HAP-1 (cell line): ENCODE measurements at regions not wholly inside any gene's neighbourhood (a gene's known extent, or its start where the extent isn't known, plus 50 kb on each side); places are given as distances from the start of the nearest gene placed in this dataset.
"Not testable (repeated sequence)": the region's sequence is repeated elsewhere in the genome, so short reads cannot be mapped to it uniquely, and the experiment has no call there.

Experiments used
- DNase-seq, 2 experiments: peaks; one replicate each; pipeline ENCODE4 v3.0.0-alpha.2; 2016 to 2020; ENCODE audit warnings: low spot score in 2 of 2
- H3K27me3 ChIP-seq: fragments of 250-450 bp; sonication (Bioruptor Pico); 2 replicates; pipeline ENCODE4 v1.5.1; 2020; ENCODE audit warnings: low read depth, mild to moderate bottlenecking, moderate library complexity
- H3K36me3 ChIP-seq: fragments of 250-450 bp; sonication (Bioruptor Pico); replicated peaks from 2 replicates; pipeline ENCODE4 v1.5.1; 2020; ENCODE audit warnings: mild to moderate bottlenecking
- H3K4me1 ChIP-seq: fragments of 250-450 bp; sonication (Bioruptor Pico); 2 replicates; pipeline ENCODE4 v1.5.1; 2020; ENCODE audit warnings: mild to moderate bottlenecking
- H3K4me3 ChIP-seq: fragments of 250-450 bp; sonication (Bioruptor Pico); 2 replicates; pipeline ENCODE4 v1.5.1; 2020; ENCODE audit warnings: mild to moderate bottlenecking, moderate library complexity
- H3K9me3 ChIP-seq: fragments of 250-450 bp; sonication (Bioruptor Pico); 2 replicates; pipeline ENCODE4 v1.5.1; 2020; ENCODE audit warnings: mild to moderate bottlenecking, moderate library complexity
- in situ Hi-C: fragments of 300-500 bp; cut with MboI; formaldehyde crosslinking; loops from 3 replicates; pipeline ENCODE4 v1.14.3; 2020; ENCODE audit warnings: low sequenced_read_pairs, inconsistent platforms, mixed read lengths

GRCh38 chr7:65453341-65454030 is 79.8 kb downstream of the ZNF92 start:
- DNase-seq: no peak
- H3K9me3 ChIP-seq: no peaks in the 10 kb centered on the region
- in situ Hi-C loops: no loop called here
- H3K36me3 ChIP-seq: no peaks in the 10 kb centered on the region
- H3K27me3 ChIP-seq: peaks cover 2% of the 10 kb centered on the region; the same call in 1 of the 2 replicates
- no peak overlapping the region for H3K4me3 ChIP-seq
- no peaks in the 10 kb centered on the region for H3K4me1 ChIP-seq

- DNase-seq: no peak
- no peak overlapping the region for H3K4me3 ChIP-seq
- no peaks in the 10 kb centered on the region for H3K4me1 ChIP-seq
- in situ Hi-C loops: no loop called here
- H3K36me3 ChIP-seq: no peaks in the 10 kb centered on the region
- H3K9me3 ChIP-seq: no peaks in the 10 kb centered on the region
- peaks cover 2% of the 10 kb centered on the region; the same call in 1 of the 2 replicates for H3K27me3 ChIP-seq
Observed at GRCh38 chr7:65454469-65454868, 80.8 kb downstream of the ZNF92 start.

GRCh38 chr7:65455050-65455449 is 81.4 kb downstream of the ZNF92 start:
- H3K27me3 ChIP-seq, DNase-seq, H3K36me3 ChIP-seq, H3K9me3 ChIP-seq, H3K4me1 ChIP-seq, in situ Hi-C loops, H3K4me3 ChIP-seq: not testable (repeated sequence)

GRCh38 chr7:65457705-65458104 is 84.0 kb downstream of the ZNF92 start:
- no peaks in the 10 kb centered on the region for H3K4me1 ChIP-seq
- DNase-seq: no peak
- H3K4me3 ChIP-seq: no peak overlapping the region
- no peaks in the 10 kb centered on the region for H3K36me3 ChIP-seq
- H3K9me3 ChIP-seq: no peaks in the 10 kb centered on the region
- H3K27me3 ChIP-seq: 0 out of 2 replicates have a peak, but pooled peaks cover 2% of the 10 kb centered on the region
- in situ Hi-C loops: no loop called here

- H3K9me3 ChIP-seq: no peaks in the 10 kb centered on the region
- 0 out of 2 replicates have a peak, but pooled peaks cover under 1% of the 10 kb centered on the region for H3K27me3 ChIP-seq
- DNase-seq: no peak
- H3K36me3 ChIP-seq: no peaks in the 10 kb centered on the region
- no peaks in the 10 kb centered on the region for H3K4me1 ChIP-seq
- H3K4me3 ChIP-seq: no peak overlapping the region
- in situ Hi-C loops: no loop called here
Observed at GRCh38 chr7:65459438-65459837, 85.8 kb downstream of the ZNF92 start.

GRCh38 chr7:65462148-65462716 is 88.6 kb downstream of the ZNF92 start:
- Histone ChIP-seq H3K9me3 (no peaks in the 10 kb centered on the region), H3K4me3 (no peak overlapping the region), H3K27me3 (no peaks in the 10 kb centered on the region), H3K4me1 (no peaks in the 10 kb centered on the region), H3K36me3 (no peaks in the 10 kb centered on the region)
- DNase-seq: no peak
- in situ Hi-C loops: no loop called here

GRCh38 chr7:65463184-65463583 is 89.5 kb downstream of the ZNF92 start:
- H3K4me1 ChIP-seq: no peaks in the 10 kb centered on the region
- no peaks in the 10 kb centered on the region for H3K36me3 ChIP-seq
- in situ Hi-C loops: no loop called here
- no peak for DNase-seq
- H3K27me3 ChIP-seq: no peaks in the 10 kb centered on the region
- H3K9me3 ChIP-seq: no peaks in the 10 kb centered on the region
- H3K4me3 ChIP-seq: no peak overlapping the region

GRCh38 chr7:65469919-65470558 is 96.4 kb downstream of the ZNF92 start:
- H3K4me3 ChIP-seq, H3K9me3 ChIP-seq, H3K4me1 ChIP-seq, DNase-seq, in situ Hi-C loops, H3K36me3 ChIP-seq, H3K27me3 ChIP-seq: not testable (repeated sequence)

GRCh38 chr7:65471587-65471986 is 97.9 kb downstream of the ZNF92 start:
- Histone ChIP-seq H3K9me3 (no peaks in the 10 kb centered on the region), H3K4me1 (no peaks in the 10 kb centered on the region), H3K4me3 (no peak overlapping the region), H3K36me3 (no peaks in the 10 kb centered on the region), H3K27me3 (no peaks in the 10 kb centered on the region)
- DNase-seq: no peak
- in situ Hi-C loops: no loop called here

- Histone ChIP-seq H3K9me3 (no peaks in the 10 kb centered on the region), H3K4me3 (no peak overlapping the region), H3K36me3 (no peaks in the 10 kb centered on the region), H3K27me3 (no peaks in the 10 kb centered on the region), H3K4me1 (no peaks in the 10 kb centered on the region)
- DNase-seq: no peak
- in situ Hi-C loops: no loop called here
Observed at GRCh38 chr7:65475040-65475726, 101.5 kb downstream of the ZNF92 start.

GRCh38 chr7:65475734-65476319 is 102.2 kb downstream of the ZNF92 start:
- no peak for DNase-seq
- in situ Hi-C loops: no loop called here
- H3K36me3 ChIP-seq: no peaks in the 10 kb centered on the region

GRCh38 chr7:65477326-65477725 is 103.7 kb downstream of the ZNF92 start:
- H3K4me1 ChIP-seq: no peaks in the 10 kb centered on the region
- in situ Hi-C loops: no loop called here
- no peak overlapping the region for H3K4me3 ChIP-seq
- H3K9me3 ChIP-seq: no peaks in the 10 kb centered on the region
- DNase-seq: peak; percentile 37 to 80
- H3K36me3 ChIP-seq: no peaks in the 10 kb centered on the region
- H3K27me3 ChIP-seq: no peaks in the 10 kb centered on the region

More at GRCh38 chr7:65475734-65476319, 102.2 kb downstream of the ZNF92 start:
- Histone ChIP-seq H3K27me3 (no peaks in the 10 kb centered on the region), H3K4me1 (no peaks in the 10 kb centered on the region), H3K9me3 (no peaks in the 10 kb centered on the region), H3K4me3 (no peak overlapping the region)

GRCh38 chr7:65489260-65489767 is 115.7 kb downstream of the ZNF92 start:
- Histone ChIP-seq H3K36me3 (no peaks in the 10 kb centered on the region), H3K9me3 (peaks cover 3% of the 10 kb centered on the region; the same call in 1 of the 2 replicates), H3K27me3 (no peaks in the 10 kb centered on the region), H3K4me1 (no peaks in the 10 kb centered on the region), H3K4me3 (no peak overlapping the region)
- DNase-seq: no peak
- in situ Hi-C loops: no loop called here
